NT2/D1 (cell line): ENCODE measurements at regions not wholly inside any gene's neighbourhood (a gene's known extent, or its start where the extent isn't known, plus 50 kb on each side); places are given as distances from the start of the nearest gene placed in this dataset.

Experiments
- DNase-seq: peaks from one replicate; pipeline ENCODE4 v3.0.0-alpha.2; 2011; ENCODE audit warnings: low read depth, low spot score
- H3K27me3 ChIP-seq: 2 replicates; pipeline ENCODE4 v1.6.0; 2011; ENCODE audit warnings: mild to moderate bottlenecking; ENCODE audit not compliant: insufficient read length, insufficient read depth
- H3K36me3 ChIP-seq: 2 replicates; pipeline ENCODE4 v1.6.1; 2011; ENCODE audit warnings: mild to moderate bottlenecking, low read length, mixed read lengths; ENCODE audit not compliant: insufficient read depth, insufficient read length
- H3K4me1 ChIP-seq: 2 replicates; pipeline ENCODE4 v1.5.1; 2011; ENCODE audit not compliant: insufficient read depth, insufficient read length
- H3K4me3 ChIP-seq: 2 replicates; pipeline ENCODE4 v1.5.1; 2011; ENCODE audit warnings: low read depth; ENCODE audit not compliant: insufficient read length
- H3K9ac ChIP-seq: 2 replicates; pipeline ENCODE4 v1.6.0; 2011; ENCODE audit warnings: low read depth; ENCODE audit not compliant: insufficient read length
- H3K9me3 ChIP-seq: 2 replicates; pipeline ENCODE4 v1.5.1; 2011; ENCODE audit warnings: mild to moderate bottlenecking, low read length; ENCODE audit not compliant: insufficient read depth
- SUZ12 ChIP-seq: IDR thresholded peaks from 2 replicates; pipeline ENCODE4 v1.6.1; 2011; ENCODE audit not compliant: insufficient read length, insufficient read depth; ENCODE audit errors: extremely low read depth
- YY1 ChIP-seq: IDR thresholded peaks from 2 replicates; pipeline ENCODE4 v1.6.1; 2011; ENCODE audit not compliant: insufficient read length, insufficient read depth
- ZNF274 ChIP-seq: IDR thresholded peaks from 2 replicates; pipeline ENCODE4 v1.6.1; 2011; ENCODE audit warnings: mild to moderate bottlenecking, low read depth, low read length

- no peaks in the 10 kb centered on the region for H3K27me3 ChIP-seq
- H3K4me1 ChIP-seq: no peaks in the 10 kb centered on the region
- H3K9me3 ChIP-seq: no peaks in the 10 kb centered on the region
- no peak overlapping the region for H3K4me3 ChIP-seq
- H3K9ac ChIP-seq: no peak overlapping the region
- DNase-seq: no peak
- H3K36me3 ChIP-seq: no peaks in the 10 kb centered on the region
- no peak for TF ChIP-seq ZNF274
- no peak for TF ChIP-seq SUZ12
- TF ChIP-seq YY1: no peak
Measured at GRCh38 chr17:14506364-14506763, 205.5 kb downstream of the HS3ST3B1 start.

DNA sequence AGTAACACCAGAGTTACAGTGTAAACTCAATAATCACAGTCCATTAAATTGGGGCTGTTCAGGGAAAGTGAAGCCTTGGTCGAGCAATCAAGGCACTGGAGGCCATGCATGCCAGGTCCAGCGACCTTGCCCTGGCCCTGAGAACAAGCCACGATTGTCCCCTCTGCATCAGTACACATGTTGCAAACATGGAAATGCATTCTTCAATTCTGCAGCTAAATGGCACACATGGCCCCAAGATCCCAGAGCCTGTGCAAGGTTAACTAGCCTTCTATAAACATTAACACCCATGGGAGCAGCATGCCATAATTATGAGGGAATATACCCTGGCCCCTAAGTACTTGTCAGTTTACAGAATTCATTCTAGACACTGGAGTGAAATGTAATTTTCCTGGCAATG lies 204.7 kb downstream of the HS3ST3B1 start:
- Histone ChIP-seq H3K9ac (no peak overlapping the region), H3K4me1 (no peaks in the 10 kb centered on the region), H3K36me3 (no peaks in the 10 kb centered on the region), H3K27me3 (no peaks in the 10 kb centered on the region), H3K4me3 (no peak overlapping the region), H3K9me3 (no peaks in the 10 kb centered on the region)
- TF ChIP-seq ZNF274 (no peak), YY1 (no peak), SUZ12 (no peak)
- no peak for DNase-seq

GRCh38 chr17:14499976-14500375 lies 199.1 kb downstream of the HS3ST3B1 start:
- H3K36me3 ChIP-seq: no peaks in the 10 kb centered on the region
- DNase-seq: no peak

GRCh38 chr17:14498812-14499211 lies 197.9 kb downstream of the HS3ST3B1 start:
- no peaks in the 10 kb centered on the region for H3K4me1 ChIP-seq
- H3K36me3 ChIP-seq: no peaks in the 10 kb centered on the region
- H3K9ac ChIP-seq: no peak overlapping the region
- DNase-seq: no peak
- H3K4me3 ChIP-seq: no peak overlapping the region
- no peaks in the 10 kb centered on the region for H3K9me3 ChIP-seq
- TF ChIP-seq ZNF274 (no peak), YY1 (no peak), SUZ12 (no peak)
- H3K27me3 ChIP-seq: no peaks in the 10 kb centered on the region

More at GRCh38 chr17:14499976-14500375, 199.1 kb downstream of the HS3ST3B1 start:
- no peaks in the 10 kb centered on the region for H3K27me3 ChIP-seq
- no peaks in the 10 kb centered on the region for H3K9me3 ChIP-seq
- TF ChIP-seq SUZ12 (no peak), YY1 (no peak), ZNF274 (no peak)
- H3K4me3 ChIP-seq: no peak overlapping the region
- H3K4me1 ChIP-seq: no peaks in the 10 kb centered on the region
- no peak overlapping the region for H3K9ac ChIP-seq

- no peak overlapping the region for H3K9ac ChIP-seq
- no peaks in the 10 kb centered on the region for H3K9me3 ChIP-seq
- DNase-seq: no peak
- no peaks in the 10 kb centered on the region for H3K27me3 ChIP-seq
- no peak for TF ChIP-seq ZNF274
- TF ChIP-seq SUZ12: no peak
- TF ChIP-seq YY1: no peak
- no peaks in the 10 kb centered on the region for H3K36me3 ChIP-seq
- H3K4me3 ChIP-seq: no peak overlapping the region
- H3K4me1 ChIP-seq: no peaks in the 10 kb centered on the region
Measured at GRCh38 chr17:14494161-14494560, 193.3 kb downstream of the HS3ST3B1 start.

DNA sequence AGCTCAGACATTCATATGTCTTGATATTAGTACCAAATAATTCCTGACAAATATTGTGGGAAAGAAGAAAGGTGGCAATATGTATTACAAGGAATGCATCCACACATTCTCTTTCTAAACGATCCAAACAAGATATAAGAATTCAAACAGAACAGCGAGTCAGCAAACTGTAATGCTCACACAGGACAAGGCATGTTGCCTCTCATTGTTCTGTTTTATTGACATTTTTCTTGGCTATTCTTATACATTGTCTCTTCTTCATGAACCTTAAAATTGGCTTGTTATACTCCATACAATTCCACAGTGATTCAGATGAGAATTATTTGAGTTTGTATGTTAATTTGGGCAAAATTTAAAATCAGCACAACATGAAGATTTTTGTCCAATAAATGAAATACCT lies 189.1 kb downstream of the HS3ST3B1 start:
- H3K4me3 ChIP-seq: no peak overlapping the region
- H3K27me3 ChIP-seq: no peaks in the 10 kb centered on the region
- no peak for TF ChIP-seq ZNF274
- no peak for TF ChIP-seq YY1
- no peak for TF ChIP-seq SUZ12
- DNase-seq: no peak
- H3K36me3 ChIP-seq: no peaks in the 10 kb centered on the region
- H3K4me1 ChIP-seq: no peaks in the 10 kb centered on the region
- H3K9ac ChIP-seq: no peak overlapping the region
- H3K9me3 ChIP-seq: no peaks in the 10 kb centered on the region

GRCh38 chr17:14488958-14489550 lies 188.2 kb downstream of the HS3ST3B1 start:
- DNase-seq: no peak

More at GRCh38 chr17:14488958-14489550, 188.2 kb downstream of the HS3ST3B1 start:
- Histone ChIP-seq H3K4me3 (no peak overlapping the region), H3K9me3 (no peaks in the 10 kb centered on the region), H3K27me3 (no peaks in the 10 kb centered on the region), H3K4me1 (no peaks in the 10 kb centered on the region), H3K9ac (no peak overlapping the region), H3K36me3 (no peaks in the 10 kb centered on the region)
- TF ChIP-seq YY1 (no peak), SUZ12 (no peak), ZNF274 (no peak)
